ENCODE measurements at regions not wholly inside any gene's neighbourhood (a gene's known extent, or its start where the extent isn't known, plus 50 kb on each side); places are given as distances from the start of the nearest gene placed in this dataset.

DNA sequence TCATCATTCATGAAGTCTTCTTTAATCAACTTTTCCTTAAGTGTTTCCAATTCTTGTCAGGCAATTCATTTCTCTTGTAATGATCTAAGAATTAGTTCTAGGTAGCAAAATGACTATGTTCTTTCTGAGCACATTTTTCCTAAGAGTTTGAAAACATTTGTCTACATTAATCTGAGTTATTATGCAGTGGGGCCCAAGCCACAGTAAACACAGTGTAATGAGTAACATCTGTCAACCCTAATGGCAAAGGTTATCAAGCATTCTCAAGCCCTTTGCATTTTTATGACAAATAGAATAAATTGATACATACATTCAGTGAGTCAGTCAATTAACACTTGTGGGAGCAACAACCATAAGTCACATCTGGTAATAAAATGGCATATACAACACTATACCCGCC lies 106.7 kb upstream of the ZC3H12C start:
- no peak for DNase-seq (ENCODE audit: low read depth, low spot score)
- in situ Hi-C loops (cut with HindIII; ENCODE audit: low pct_unique_long_range_greater_than_20kb, low sequenced_read_pairs): no loop called here

DNA sequence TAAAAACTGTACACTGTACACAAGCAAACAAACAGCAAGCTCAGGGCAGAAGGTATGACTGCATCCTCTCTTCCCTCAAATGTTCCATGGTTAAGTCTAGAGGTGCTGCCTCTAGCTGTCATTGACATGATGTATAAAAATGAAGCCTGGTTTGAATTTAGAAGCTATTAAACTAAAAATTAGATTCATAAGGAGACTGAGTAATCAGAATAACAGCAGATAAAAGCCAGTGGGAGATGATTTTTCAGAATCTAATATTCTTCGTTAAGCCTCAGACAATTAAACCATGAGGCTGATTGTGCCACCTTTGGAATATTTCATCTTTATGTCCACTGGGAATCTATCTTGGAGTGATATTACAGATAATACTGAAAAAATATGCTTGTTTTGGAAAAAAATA lies 101.4 kb upstream of the ZC3H12C start:
- no peak for DNase-seq (ENCODE audit: low read depth, low spot score)
- in situ Hi-C loops (cut with HindIII; ENCODE audit: low pct_unique_long_range_greater_than_20kb, low sequenced_read_pairs): no loop called here

DNA sequence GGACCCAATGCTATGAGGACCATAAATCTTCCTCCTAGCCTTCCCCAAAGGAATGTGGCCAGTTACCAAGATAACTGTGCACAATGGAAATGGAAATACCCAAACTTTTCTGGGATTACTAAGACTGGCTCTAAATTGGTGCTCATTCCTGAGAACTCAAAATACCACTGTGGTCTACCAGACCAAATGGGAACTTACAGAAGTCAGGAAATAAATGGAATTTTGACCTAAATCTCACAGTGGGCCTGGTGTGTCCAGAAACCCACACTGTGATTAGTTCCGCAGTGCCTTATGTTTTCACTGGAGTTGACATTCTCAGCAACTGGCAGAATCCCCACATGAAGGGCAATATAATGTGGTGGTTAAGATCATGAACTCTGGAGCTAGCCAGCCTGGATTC lies 99.4 kb upstream of the ZC3H12C start:
- DNase-seq (ENCODE audit: low read depth, low spot score): no peak
- in situ Hi-C loops (cut with HindIII; ENCODE audit: low pct_unique_long_range_greater_than_20kb, low sequenced_read_pairs): no loop called here

DNA sequence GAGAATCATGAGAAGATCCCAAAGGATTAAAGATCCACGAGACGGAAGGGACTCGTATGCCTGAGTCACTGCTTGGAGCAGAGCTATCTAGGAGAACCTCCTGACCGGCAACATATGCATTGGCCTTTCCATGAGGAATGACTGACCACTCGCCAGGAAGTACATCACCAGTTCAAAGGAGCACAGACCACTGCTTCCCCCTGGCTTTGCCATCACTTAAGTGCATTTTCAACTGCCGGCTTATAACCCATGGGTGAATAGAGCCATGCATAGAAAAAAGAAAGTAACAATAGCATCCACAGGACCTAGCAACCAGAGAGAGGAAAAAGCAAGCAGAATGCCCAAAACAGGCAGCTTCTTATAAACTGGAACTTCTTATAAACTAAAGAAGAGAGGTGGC lies 98.3 kb upstream of the ZC3H12C start:
- in situ Hi-C loops (cut with HindIII; ENCODE audit: low pct_unique_long_range_greater_than_20kb, low sequenced_read_pairs): no loop called here
- peak; percentile 24 for DNase-seq (ENCODE audit: low read depth, low spot score)

DNA sequence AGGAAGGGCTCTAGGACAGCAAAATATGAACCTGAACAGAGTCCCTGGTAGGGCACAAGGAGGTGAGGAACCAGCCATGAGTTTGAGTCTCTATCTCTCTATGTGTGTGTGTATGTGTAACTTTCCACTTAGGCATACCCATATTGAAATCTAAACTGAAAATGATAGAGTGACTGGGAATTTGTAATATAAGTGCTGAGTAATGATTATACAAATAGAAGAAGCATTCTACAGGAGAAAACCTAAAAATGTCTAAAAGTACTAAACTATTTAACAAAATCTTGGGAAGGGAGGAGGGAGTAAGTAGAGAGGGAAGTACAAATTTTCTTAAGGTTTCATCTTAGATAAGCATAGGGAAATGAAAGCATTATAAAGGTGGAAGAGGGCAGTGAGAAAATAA lies 97.1 kb upstream of the ZC3H12C start:
- DNase-seq (ENCODE audit: low read depth, low spot score): no peak
- in situ Hi-C loops (cut with HindIII; ENCODE audit: low pct_unique_long_range_greater_than_20kb, low sequenced_read_pairs): no loop called here

DNA sequence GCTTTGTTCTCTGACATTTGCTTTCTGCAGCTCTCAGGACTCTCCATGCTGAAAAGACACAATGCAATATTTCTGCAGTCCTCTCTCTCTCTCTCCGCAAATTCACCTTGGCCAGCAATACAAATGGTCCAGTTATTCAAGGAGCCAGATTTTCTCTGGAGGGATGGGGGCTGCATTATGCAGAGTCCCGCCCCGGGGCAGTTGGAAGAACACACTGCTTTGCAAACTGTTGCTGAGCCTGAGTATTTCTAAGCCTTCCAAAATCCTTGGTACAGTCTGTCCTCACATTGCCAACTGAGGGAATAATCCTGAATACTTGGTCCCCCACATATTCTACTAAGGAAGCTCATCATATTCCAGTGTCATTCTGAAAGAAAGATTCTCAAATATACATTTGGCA lies 94.3 kb upstream of the ZC3H12C start:
- no peak for DNase-seq (ENCODE audit: low read depth, low spot score)

GRCh38 chr11:110000031-110000502 lies 93.1 kb upstream of the ZC3H12C start:
- in situ Hi-C loops (cut with HindIII; ENCODE audit: low pct_unique_long_range_greater_than_20kb, low sequenced_read_pairs): no loop called here
- peak; percentile 29 for DNase-seq (ENCODE audit: low read depth, low spot score)

More for the DNA sequence above, 94.3 kb upstream of the ZC3H12C start:
- in situ Hi-C loops (cut with HindIII; ENCODE audit: low pct_unique_long_range_greater_than_20kb, low sequenced_read_pairs): no loop called here

GRCh38 chr11:110000850-110001249 lies 92.3 kb upstream of the ZC3H12C start:
- no peak for DNase-seq (ENCODE audit: low read depth, low spot score)
- in situ Hi-C loops (cut with HindIII; ENCODE audit: low pct_unique_long_range_greater_than_20kb, low sequenced_read_pairs): no loop called here

GRCh38 chr11:110003426-110003825 lies 89.8 kb upstream of the ZC3H12C start:
- in situ Hi-C loops (cut with HindIII; ENCODE audit: low pct_unique_long_range_greater_than_20kb, low sequenced_read_pairs): no loop called here
- DNase-seq (ENCODE audit: low read depth, low spot score): no peak

- in situ Hi-C loops (cut with HindIII; ENCODE audit: low pct_unique_long_range_greater_than_20kb, low sequenced_read_pairs): no loop called here
- no peak for DNase-seq (ENCODE audit: low read depth, low spot score)
These were observed 81.6 kb upstream of the ZC3H12C start for GRCh38 chr11:110011595-110011994.

DNA sequence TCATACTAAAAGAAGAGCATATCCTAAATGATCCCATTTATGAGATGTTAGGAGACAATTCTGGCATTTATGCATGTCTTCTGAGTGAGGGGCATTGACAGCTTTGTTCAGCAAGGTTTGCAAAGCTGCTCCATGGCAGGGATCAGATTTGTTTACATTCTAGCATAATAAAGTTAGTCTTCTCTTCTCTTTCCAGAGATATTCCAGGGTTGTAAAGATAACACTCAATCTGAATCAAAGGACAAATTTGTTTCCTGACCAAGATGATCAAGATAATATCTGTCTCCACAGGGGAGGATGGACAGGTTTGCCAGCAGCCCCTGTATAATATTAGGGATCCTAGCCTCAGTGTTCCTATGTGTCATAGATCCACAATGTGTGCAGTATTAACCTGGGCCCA lies 77.5 kb upstream of the ZC3H12C start:
- in situ Hi-C loops (cut with HindIII; ENCODE audit: low pct_unique_long_range_greater_than_20kb, low sequenced_read_pairs): no loop called here
- no peak for DNase-seq (ENCODE audit: low read depth, low spot score)

- no peak for DNase-seq (ENCODE audit: low read depth, low spot score)
- in situ Hi-C loops (cut with HindIII; ENCODE audit: low pct_unique_long_range_greater_than_20kb, low sequenced_read_pairs): no loop called here
These were observed 73.5 kb upstream of the ZC3H12C start for GRCh38 chr11:110019675-110020074.

DNA sequence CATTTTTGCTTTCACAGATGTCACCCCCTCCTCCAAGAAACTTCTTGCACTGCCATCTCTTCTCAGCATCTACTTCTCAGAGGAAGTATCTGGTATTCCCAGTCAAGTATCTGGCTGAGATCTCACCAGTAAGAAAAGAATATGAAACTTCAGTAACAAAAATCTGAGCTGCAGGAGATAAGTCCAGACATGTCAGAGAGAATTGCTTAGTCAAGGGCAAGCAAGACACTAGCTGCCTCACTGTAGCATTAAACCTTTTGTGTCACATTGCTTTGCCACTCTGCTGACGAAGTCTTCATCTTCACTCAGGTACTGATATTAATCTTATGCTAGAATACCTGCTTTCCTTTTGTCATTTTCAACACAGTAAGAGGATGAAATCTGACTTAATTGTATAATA lies 70.6 kb upstream of the ZC3H12C start:
- in situ Hi-C loops (cut with HindIII; ENCODE audit: low pct_unique_long_range_greater_than_20kb, low sequenced_read_pairs): no loop called here
- no peak for DNase-seq (ENCODE audit: low read depth, low spot score)

DNA sequence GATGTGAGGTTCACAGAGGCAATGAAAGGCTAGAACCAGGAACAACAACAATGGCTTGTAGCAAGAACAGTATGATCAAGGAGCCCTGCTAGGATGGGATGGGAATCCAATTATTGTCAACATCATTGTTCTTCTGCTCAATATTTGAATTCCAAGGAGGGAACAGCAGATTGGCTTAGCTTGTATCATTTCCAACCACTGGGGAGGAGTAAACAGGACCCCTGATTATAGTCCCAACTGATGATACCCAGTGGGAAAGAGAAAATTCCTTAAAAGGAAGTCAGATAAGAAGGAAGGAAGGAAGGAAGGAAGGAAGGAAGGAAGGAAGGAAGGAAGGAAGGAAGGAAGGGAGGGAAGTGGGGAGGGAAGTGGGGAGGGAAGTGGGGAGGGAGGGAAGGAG lies 69.5 kb upstream of the ZC3H12C start:
- in situ Hi-C loops (cut with HindIII; ENCODE audit: low pct_unique_long_range_greater_than_20kb, low sequenced_read_pairs): no loop called here

GRCh38 chr11:110026858-110027626 lies 66.2 kb upstream of the ZC3H12C start:
- in situ Hi-C loops (cut with HindIII; ENCODE audit: low pct_unique_long_range_greater_than_20kb, low sequenced_read_pairs): no loop called here
- peak; percentile 96 for DNase-seq (ENCODE audit: low read depth, low spot score)

More for the DNA sequence above, 69.5 kb upstream of the ZC3H12C start:
- no peak for DNase-seq (ENCODE audit: low read depth, low spot score)

DNA sequence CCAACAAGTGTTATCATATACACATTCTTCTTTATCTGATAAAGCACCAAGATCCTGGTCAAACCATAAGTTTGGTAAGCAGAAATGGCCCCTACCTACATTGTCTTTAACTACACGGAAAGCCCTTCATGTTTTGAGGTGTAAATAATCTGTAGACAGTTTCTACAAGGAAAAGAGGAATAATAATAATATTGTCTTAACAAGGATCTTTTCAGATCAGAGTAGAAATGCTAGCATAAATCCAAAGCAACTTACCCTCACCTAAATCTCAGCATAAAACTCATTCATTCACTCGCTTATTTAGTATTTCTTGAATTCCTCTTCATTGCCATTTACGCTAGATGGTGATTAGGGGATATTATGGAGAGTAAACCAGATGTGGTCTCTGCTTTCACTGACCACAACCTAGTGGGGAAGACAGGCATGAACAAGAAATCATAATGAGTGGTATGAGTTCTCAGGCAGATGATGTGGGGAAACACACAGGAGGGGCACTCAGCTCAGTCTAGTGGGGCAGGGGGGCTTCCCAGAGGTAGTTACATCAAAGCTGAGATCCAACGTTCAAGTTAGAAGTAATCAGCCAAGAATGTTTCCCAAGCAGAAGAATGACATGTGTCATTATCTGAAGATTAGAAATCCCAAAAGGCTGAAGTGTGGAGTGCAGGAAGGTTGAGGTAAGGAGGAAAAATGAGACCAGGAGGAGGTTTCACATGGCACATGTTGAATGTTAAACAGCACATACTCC lies 65.4 kb upstream of the ZC3H12C start:
- in situ Hi-C loops (cut with HindIII; ENCODE audit: low pct_unique_long_range_greater_than_20kb, low sequenced_read_pairs): no loop called here
- DNase-seq (ENCODE audit: low read depth, low spot score): no peak

- DNase-seq (ENCODE audit: low read depth, low spot score): no peak
- in situ Hi-C loops (cut with HindIII; ENCODE audit: low pct_unique_long_range_greater_than_20kb, low sequenced_read_pairs): no loop called here
These were observed 64.3 kb upstream of the ZC3H12C start for GRCh38 chr11:110028921-110029320.

GRCh38 chr11:110029714-110030113 lies 63.5 kb upstream of the ZC3H12C start:
- DNase-seq (ENCODE audit: low read depth, low spot score): peak; percentile 43
- in situ Hi-C loops (cut with HindIII; ENCODE audit: low pct_unique_long_range_greater_than_20kb, low sequenced_read_pairs): no loop called here

DNA sequence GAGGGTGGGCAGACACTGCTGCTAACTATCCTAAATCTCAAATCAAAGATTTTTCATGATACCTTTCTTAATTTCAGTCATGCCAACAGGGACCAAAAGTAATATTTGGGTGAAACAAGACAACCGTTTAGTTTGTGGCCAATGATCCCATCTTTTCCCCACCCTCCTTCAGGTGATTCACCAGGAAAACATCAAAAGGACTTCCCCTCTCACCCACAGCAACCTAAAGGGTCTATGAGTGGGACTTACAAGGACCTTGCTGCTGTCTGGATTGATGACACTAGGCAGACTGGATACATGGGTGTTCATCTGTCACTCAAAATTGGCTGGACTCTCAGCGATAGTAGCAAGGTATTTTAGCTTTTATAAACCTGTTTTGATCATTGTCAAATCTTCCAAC lies 62.0 kb upstream of the ZC3H12C start:
- no peak for DNase-seq (ENCODE audit: low read depth, low spot score)
- in situ Hi-C loops (cut with HindIII; ENCODE audit: low pct_unique_long_range_greater_than_20kb, low sequenced_read_pairs): no loop called here

Measured in SK-MEL-5 (cell line).